ENCODE measurements at regions not wholly inside any gene's neighbourhood (a gene's known extent, or its start where the extent isn't known, plus 50 kb on each side); places are given as distances from the start of the nearest gene placed in this dataset.

DNA sequence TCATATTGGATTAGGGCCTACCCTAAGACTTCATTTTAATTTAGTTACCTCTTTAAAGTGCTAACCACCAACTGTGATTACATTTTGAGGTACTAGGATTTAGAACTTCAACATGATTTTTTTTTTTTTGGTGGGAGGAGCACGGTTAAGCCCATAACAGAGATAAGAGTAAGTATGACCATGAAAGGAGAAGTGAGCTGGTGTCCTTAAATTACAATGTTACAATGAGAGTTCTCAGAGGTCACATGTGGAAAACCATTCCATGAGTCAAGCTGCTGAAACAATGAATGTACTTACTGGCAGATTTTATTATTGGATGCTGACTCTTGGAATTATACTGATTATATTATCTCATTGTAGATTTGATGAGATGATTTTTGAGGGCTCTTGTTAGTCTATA, 779.3 kb upstream of the CITED2 start (continued):
- TF ChIP-seq, protein P1, sequence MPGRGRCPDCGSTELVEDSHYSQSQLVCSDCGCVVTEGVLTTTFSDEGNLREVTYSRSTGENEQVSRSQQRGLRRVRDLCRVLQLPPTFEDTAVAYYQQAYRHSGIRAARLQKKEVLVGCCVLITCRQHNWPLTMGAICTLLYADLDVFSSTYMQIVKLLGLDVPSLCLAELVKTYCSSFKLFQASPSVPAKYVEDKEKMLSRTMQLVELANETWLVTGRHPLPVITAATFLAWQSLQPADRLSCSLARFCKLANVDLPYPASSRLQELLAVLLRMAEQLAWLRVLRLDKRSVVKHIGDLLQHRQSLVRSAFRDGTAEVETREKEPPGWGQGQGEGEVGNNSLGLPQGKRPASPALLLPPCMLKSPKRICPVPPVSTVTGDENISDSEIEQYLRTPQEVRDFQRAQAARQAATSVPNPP (IDR thresholded peaks at IDR 0.05; ENCODE audit: borderline replicate concordance, insufficient read depth, insufficient read length) = no peak
- TF ChIP-seq, protein P2, sequence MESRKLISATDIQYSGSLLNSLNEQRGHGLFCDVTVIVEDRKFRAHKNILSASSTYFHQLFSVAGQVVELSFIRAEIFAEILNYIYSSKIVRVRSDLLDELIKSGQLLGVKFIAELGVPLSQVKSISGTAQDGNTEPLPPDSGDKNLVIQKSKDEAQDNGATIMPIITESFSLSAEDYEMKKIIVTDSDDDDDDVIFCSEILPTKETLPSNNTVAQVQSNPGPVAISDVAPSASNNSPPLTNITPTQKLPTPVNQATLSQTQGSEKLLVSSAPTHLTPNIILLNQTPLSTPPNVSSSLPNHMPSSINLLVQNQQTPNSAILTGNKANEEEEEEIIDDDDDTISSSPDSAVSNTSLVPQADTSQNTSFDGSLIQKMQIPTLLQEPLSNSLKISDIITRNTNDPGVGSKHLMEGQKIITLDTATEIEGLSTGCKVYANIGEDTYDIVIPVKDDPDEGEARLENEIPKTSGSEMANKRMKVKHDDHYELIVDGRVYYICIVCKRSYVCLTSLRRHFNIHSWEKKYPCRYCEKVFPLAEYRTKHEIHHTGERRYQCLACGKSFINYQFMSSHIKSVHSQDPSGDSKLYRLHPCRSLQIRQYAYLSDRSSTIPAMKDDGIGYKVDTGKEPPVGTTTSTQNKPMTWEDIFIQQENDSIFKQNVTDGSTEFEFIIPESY (CRISPR knock-in tag; IDR thresholded peaks at IDR 0.05) = no peak
- TF ChIP-seq DPF2 (IDR thresholded peaks at IDR 0.05) = peak; percentile 23; the same call in 1 of the 2 replicates
- TF ChIP-seq SPI1 (IDR thresholded peaks at IDR 0.05; ENCODE audit: borderline replicate concordance, low read depth, low read length) = peak; percentile 39; the same call in 1 of the 2 replicates
- TF ChIP-seq PTBP1 (IDR thresholded peaks at IDR 0.05; ENCODE audit: low read depth, low read length) = no peak
- no peak for TF ChIP-seq MAFG (tag; conservative IDR thresholded peaks at IDR 0.05)
- peak; percentile 13 to 45; a peak in 1 of 4 replicates for TF ChIP-seq KDM1A (IDR thresholded peaks at IDR 0.05)
- TF ChIP-seq PTRF (tag; IDR thresholded peaks at IDR 0.05) = no peak
- no peak for TF ChIP-seq LCOR (CRISPR knock-in tag; IDR thresholded peaks at IDR 0.05)
- no peak for TF ChIP-seq ZNF143 (CRISPR knock-in tag; IDR thresholded peaks at IDR 0.05)
- TF ChIP-seq, protein P3, sequence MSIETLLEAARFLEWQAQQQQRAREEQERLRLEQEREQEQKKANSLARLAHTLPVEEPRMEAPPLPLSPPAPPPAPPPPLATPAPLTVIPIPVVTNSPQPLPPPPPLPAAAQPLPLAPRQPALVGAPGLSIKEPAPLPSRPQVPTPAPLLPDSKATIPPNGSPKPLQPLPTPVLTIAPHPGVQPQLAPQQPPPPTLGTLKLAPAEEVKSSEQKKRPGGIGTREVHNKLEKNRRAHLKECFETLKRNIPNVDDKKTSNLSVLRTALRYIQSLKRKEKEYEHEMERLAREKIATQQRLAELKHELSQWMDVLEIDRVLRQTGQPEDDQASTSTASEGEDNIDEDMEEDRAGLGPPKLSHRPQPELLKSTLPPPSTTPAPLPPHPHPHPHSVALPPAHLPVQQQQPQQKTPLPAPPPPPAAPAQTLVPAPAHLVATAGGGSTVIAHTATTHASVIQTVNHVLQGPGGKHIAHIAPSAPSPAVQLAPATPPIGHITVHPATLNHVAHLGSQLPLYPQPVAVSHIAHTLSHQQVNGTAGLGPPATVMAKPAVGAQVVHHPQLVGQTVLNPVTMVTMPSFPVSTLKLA (conservative IDR thresholded peaks at IDR 0.05) = no peak
- no peak for TF ChIP-seq HOXB6 (CRISPR knock-in tag; IDR thresholded peaks at IDR 0.05; ENCODE audit: borderline replicate concordance)
- TF ChIP-seq, protein P4, sequence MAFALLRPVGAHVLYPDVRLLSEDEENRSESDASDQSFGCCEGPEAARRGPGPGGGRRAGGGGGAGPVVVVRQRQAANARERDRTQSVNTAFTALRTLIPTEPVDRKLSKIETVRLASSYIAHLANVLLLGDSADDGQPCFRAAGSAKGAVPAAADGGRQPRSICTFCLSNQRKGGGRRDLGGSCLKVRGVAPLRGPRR (CRISPR knock-in tag; IDR thresholded peaks at IDR 0.05) = no peak
- TF ChIP-seq, protein P5, sequence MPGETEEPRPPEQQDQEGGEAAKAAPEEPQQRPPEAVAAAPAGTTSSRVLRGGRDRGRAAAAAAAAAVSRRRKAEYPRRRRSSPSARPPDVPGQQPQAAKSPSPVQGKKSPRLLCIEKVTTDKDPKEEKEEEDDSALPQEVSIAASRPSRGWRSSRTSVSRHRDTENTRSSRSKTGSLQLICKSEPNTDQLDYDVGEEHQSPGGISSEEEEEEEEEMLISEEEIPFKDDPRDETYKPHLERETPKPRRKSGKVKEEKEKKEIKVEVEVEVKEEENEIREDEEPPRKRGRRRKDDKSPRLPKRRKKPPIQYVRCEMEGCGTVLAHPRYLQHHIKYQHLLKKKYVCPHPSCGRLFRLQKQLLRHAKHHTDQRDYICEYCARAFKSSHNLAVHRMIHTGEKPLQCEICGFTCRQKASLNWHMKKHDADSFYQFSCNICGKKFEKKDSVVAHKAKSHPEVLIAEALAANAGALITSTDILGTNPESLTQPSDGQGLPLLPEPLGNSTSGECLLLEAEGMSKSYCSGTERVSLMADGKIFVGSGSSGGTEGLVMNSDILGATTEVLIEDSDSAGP (CRISPR knock-in tag; IDR thresholded peaks at IDR 0.05) = no peak
- TF ChIP-seq ELF1 (tag; IDR thresholded peaks at IDR 0.05) = no peak
- no peak for TF ChIP-seq FOXM1 (IDR thresholded peaks at IDR 0.05; ENCODE audit: low read depth)
- TF ChIP-seq FOXM1 (CRISPR knock-in tag; IDR thresholded peaks at IDR 0.05; ENCODE audit: low read depth) = no peak
- peak; percentile 10; the same call in 1 of the 2 replicates for TF ChIP-seq SMARCA4 (IDR thresholded peaks at IDR 0.05)
- TF ChIP-seq MED1 (CRISPR knock-in tag; IDR thresholded peaks at IDR 0.05; ENCODE audit: borderline replicate concordance) = no peak
- TF ChIP-seq, protein P6, sequence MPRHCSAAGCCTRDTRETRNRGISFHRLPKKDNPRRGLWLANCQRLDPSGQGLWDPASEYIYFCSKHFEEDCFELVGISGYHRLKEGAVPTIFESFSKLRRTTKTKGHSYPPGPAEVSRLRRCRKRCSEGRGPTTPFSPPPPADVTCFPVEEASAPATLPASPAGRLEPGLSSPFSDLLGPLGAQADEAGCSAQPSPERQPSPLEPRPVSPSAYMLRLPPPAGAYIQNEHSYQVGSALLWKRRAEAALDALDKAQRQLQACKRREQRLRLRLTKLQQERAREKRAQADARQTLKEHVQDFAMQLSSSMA (CRISPR knock-in tag; IDR thresholded peaks at IDR 0.05) = no peak

All from K562 (cell line).